Jurkat, Clone E6-1 (cell line): ENCODE measurements at regions not wholly inside any gene's neighbourhood (a gene's known extent, or its start where the extent isn't known, plus 50 kb on each side); places are given as distances from the start of the nearest gene placed in this dataset.
"Not testable (repeated sequence)": the region's sequence is repeated elsewhere in the genome, so short reads cannot be mapped to it uniquely, and the experiment has no call there.

Experiments
- DNase-seq: peaks from one replicate; pipeline ENCODE4 v3.0.0-alpha.2; 2011; ENCODE audit warnings: low read depth, low spot score
- H3K4me3 ChIP-seq: 2 replicates; pipeline ENCODE4 v1.5.1; 2011; ENCODE audit warnings: mild to moderate bottlenecking, low read length, control low read depth, moderate library complexity

GRCh38 chr3:197417441-197417840 is 119.0 kb upstream of the DLG1 start:
- no peak for DNase-seq

DNA sequence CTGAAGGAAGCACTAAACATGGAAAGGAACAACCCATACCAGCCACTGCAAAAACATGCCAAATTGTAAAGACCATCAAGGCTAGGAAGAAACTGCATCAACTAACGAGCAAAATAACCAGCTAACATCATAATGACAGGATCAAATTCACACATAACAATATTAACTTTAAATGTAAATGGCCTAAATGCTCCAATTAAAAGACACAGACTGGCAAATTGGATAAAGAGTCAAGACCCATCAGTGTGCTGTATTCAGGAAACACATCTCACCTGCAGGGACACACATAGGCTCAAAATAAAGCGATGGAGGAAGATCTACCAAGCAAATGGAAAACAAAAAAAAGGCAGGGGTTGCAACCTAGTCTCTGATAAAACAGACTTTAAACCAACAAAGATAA is 113.5 kb upstream of the DLG1 start:
- not testable (repeated sequence) for H3K4me3 ChIP-seq, DNase-seq

More at GRCh38 chr3:197417441-197417840, 119.0 kb upstream of the DLG1 start:
- no peak overlapping the region for H3K4me3 ChIP-seq

- not testable (repeated sequence) for DNase-seq, H3K4me3 ChIP-seq
Observed at GRCh38 chr3:197410170-197410569, 111.8 kb upstream of the DLG1 start.

- DNase-seq = no peak
- H3K4me3 ChIP-seq = no peak overlapping the region
Observed at GRCh38 chr3:197408177-197408957, 110.0 kb upstream of the DLG1 start.

DNA sequence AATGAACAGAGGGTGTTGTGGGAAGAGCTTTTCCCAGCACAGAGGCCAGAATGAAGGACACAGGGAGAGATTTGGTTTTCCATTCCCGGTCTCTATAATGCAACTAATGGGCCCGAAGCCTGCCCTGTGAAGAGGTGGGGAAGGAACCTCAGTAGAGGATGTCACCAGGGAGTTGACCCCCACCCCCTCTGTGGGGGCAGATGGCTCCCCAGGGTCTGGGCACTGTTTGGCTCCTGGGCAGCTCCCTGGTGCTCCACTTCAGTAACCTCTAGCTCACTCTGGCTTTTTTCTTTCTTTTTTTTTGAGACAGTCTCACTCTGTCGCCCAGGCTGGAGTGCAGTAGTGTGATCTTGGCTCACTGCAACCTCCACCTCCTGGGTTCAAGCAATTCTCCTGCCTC is 109.1 kb upstream of the DLG1 start:
- H3K4me3 ChIP-seq = no peak overlapping the region
- DNase-seq = no peak

GRCh38 chr3:197407053-197407452 is 108.6 kb upstream of the DLG1 start:
- no peak for DNase-seq
- no peak overlapping the region for H3K4me3 ChIP-seq

- H3K4me3 ChIP-seq = no peak overlapping the region
- no peak for DNase-seq
Observed at GRCh38 chr3:197406266-197406665, 107.9 kb upstream of the DLG1 start.

DNA sequence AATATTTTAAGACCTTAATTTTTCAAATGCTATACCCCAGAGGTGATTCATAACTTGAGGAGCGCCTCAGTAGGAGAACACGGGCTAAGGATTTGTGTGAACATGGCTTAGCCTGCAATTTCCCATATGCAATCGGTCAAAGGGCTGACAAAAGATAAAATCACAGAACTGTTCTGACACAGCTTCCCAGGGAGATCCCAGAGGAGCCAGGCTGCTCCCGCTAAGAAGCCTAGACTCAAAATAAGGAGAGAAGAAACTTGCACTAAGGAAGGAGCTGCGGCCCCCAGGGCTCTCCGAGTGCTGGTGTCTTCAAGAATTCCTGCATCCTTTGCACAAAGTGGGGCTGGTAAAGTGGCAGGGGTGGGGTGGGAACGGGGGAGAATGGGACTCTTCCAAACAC is 106.3 kb upstream of the DLG1 start:
- H3K4me3 ChIP-seq = no peak overlapping the region
- DNase-seq = no peak

DNA sequence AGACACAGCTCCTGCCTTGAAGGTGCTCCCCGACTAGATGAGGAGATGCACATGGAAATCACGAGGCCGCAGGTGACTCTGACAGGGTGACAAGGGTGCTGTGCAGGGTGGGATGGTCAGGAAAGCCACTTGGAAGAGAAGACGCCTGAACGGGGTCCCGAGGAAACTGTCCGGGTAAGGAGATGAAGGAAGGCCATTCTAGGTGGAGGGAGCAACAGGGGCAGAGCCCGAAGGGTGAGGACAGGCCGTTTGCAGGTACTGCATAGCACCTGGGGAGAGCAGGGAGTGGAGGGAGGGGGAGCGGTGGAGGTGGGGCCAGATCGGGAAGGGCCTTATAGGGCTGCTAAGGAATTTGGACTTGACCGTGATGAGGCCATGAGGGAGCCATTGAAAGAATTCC is 105.6 kb upstream of the DLG1 start:
- no peak for DNase-seq
- no peak overlapping the region for H3K4me3 ChIP-seq

DNA sequence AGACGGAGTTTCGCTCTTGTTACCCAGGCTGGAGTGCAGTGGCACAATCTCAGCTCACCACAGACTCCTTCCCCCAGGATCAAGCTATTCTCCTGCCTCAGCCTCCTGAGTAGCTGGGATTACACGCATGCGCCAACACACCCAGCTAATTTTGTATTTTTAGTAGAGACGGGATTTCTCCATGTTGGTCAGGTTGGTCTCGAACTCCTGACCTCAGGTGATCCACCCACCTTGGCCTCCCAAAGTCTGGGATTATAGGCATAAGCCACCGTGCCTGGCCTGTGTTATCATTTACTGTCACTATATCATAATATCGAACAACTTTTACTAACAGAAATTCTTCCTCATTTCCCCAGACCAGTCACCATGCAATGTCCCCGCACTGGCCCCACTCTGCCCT is 104.0 kb upstream of the DLG1 start:
- DNase-seq, H3K4me3 ChIP-seq: not testable (repeated sequence)

- DNase-seq = no peak
- no peak overlapping the region for H3K4me3 ChIP-seq
Observed at GRCh38 chr3:197399486-197399885, 101.1 kb upstream of the DLG1 start.

- no peak for DNase-seq
- H3K4me3 ChIP-seq = no peak overlapping the region
Observed at GRCh38 chr3:197398286-197398878, 100.0 kb upstream of the DLG1 start.

GRCh38 chr3:197397838-197398237 is 99.4 kb upstream of the DLG1 start:
- no peak for DNase-seq
- H3K4me3 ChIP-seq = no peak overlapping the region

GRCh38 chr3:197394464-197395321 is 96.3 kb upstream of the DLG1 start:
- no peak overlapping the region for H3K4me3 ChIP-seq
- DNase-seq = no peak

GRCh38 chr3:197394126-197394463 is 95.7 kb upstream of the DLG1 start:
- H3K4me3 ChIP-seq = not testable (repeated sequence)

GRCh38 chr3:197393711-197394110 is 95.3 kb upstream of the DLG1 start:
- no peak for DNase-seq
- H3K4me3 ChIP-seq = no peak overlapping the region

More at GRCh38 chr3:197394126-197394463, 95.7 kb upstream of the DLG1 start:
- DNase-seq = not testable (repeated sequence)

- DNase-seq = no peak
- H3K4me3 ChIP-seq = no peak overlapping the region
Observed at GRCh38 chr3:197392961-197393360, 94.5 kb upstream of the DLG1 start.

- H3K4me3 ChIP-seq = no peak overlapping the region
- DNase-seq = no peak
Observed at GRCh38 chr3:197381371-197381770, 83.0 kb upstream of the DLG1 start.

DNA sequence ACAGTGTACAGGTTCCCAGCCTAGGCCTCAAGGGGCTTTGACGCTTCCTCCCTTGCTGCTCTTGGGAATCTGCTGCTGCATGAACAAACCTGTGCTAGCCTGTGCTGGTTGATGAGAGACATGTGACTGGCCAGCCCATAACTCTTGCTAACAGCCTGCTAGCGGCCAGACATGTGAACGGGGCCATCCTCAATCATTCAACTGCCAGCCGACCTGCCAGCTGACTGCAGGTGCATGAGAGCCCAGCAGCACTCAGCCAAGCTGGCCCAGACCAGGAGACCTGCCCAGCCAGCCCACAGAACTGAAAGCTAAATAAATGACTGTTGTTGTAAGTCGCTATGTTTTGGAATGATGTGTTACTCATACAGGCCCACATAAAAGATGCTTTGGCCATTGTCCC is 82.4 kb upstream of the DLG1 start:
- H3K4me3 ChIP-seq = no peak overlapping the region
- DNase-seq = no peak
